ENCODE measurements at regions not wholly inside any gene's neighbourhood (a gene's known extent, or its start where the extent isn't known, plus 50 kb on each side); places are given as distances from the start of the nearest gene placed in this dataset.

DNA sequence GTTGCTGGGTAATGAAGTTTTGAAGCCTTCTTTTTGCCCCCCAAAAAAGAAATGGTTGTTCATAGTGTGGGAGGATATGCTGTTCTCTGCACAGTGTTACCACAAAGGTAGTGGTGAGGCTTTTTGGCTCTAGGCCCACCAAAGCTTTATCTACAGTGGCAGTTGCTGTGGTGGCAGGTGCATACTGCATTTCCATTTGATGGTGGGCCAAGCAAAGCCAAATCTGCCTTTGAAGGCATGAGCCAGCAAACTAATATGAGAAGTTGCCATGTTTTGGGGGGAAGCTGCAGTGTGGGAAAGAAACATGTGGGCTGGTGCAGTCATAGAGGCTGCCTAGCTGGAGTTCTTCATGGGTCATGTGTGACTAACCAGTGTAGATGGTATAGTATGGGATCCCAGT lies 858.1 kb upstream of the TSPY4 start:
- TF ChIP-seq, protein P1, sequence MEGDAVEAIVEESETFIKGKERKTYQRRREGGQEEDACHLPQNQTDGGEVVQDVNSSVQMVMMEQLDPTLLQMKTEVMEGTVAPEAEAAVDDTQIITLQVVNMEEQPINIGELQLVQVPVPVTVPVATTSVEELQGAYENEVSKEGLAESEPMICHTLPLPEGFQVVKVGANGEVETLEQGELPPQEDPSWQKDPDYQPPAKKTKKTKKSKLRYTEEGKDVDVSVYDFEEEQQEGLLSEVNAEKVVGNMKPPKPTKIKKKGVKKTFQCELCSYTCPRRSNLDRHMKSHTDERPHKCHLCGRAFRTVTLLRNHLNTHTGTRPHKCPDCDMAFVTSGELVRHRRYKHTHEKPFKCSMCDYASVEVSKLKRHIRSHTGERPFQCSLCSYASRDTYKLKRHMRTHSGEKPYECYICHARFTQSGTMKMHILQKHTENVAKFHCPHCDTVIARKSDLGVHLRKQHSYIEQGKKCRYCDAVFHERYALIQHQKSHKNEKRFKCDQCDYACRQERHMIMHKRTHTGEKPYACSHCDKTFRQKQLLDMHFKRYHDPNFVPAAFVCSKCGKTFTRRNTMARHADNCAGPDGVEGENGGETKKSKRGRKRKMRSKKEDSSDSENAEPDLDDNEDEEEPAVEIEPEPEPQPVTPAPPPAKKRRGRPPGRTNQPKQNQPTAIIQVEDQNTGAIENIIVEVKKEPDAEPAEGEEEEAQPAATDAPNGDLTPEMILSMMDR (IDR thresholded peaks at IDR 0.05) = no peak
- TF ChIP-seq POLR2A (IDR thresholded peaks at IDR 0.05) (no peak), POLR2AphosphoS5 (IDR thresholded peaks at IDR 0.05) (no peak)

All from breast epithelium (tissue), 3 donors.